HG02981 (cell line): ENCODE measurements at regions not wholly inside any gene's neighbourhood (a gene's known extent, or its start where the extent isn't known, plus 50 kb on each side); places are given as distances from the start of the nearest gene placed in this dataset.
"Not testable (repeated sequence)": the region's sequence is repeated elsewhere in the genome, so short reads cannot be mapped to it uniquely, and the experiment has no call there.

ENCODE experiments used
- ATAC-seq: cut with Tn5 transposase; IDR thresholded peaks from one replicate; pipeline ENCODE4 v1.9.1; 2021; ENCODE audit warnings: mild to moderate bottlenecking, moderate library complexity; ENCODE audit not compliant: unreplicated experiment

- ATAC-seq, result no peak
Measured at GRCh38 chr2:14751581-14751980, 119.1 kb downstream of the LRATD1 start.

GRCh38 chr2:14752295-14752694 is 119.8 kb downstream of the LRATD1 start:
- ATAC-seq, result no peak

- no peak for ATAC-seq
Measured at GRCh38 chr2:14756122-14756541, 123.6 kb downstream of the LRATD1 start.

GRCh38 chr2:14756981-14757657 is 124.6 kb downstream of the LRATD1 start:
- ATAC-seq, result no peak

GRCh38 chr2:14759082-14759481 is 126.6 kb downstream of the LRATD1 start:
- no peak for ATAC-seq

- ATAC-seq, result no peak
Measured at GRCh38 chr2:14760169-14760568, 127.7 kb downstream of the LRATD1 start.

GRCh38 chr2:14761118-14761517 is 128.6 kb downstream of the LRATD1 start:
- no peak for ATAC-seq

GRCh38 chr2:14773696-14774095 is 141.2 kb downstream of the LRATD1 start:
- ATAC-seq, result no peak

- no peak for ATAC-seq
Measured at GRCh38 chr2:14774436-14774968, 142.0 kb downstream of the LRATD1 start.

- no peak for ATAC-seq
Measured at GRCh38 chr2:14776216-14776615, 143.7 kb downstream of the LRATD1 start.

- ATAC-seq, result no peak
Measured at GRCh38 chr2:14778015-14778414, 145.5 kb downstream of the LRATD1 start.

- ATAC-seq, result no peak
Measured at GRCh38 chr2:14779252-14779651, 146.7 kb downstream of the LRATD1 start.

GRCh38 chr2:14781142-14781541 is 148.6 kb downstream of the LRATD1 start:
- no peak for ATAC-seq

- not testable (repeated sequence) for ATAC-seq
Measured at GRCh38 chr2:14788814-14789213, 156.3 kb downstream of the LRATD1 start.

GRCh38 chr2:14790041-14790640 is 157.6 kb downstream of the LRATD1 start:
- ATAC-seq, result no peak

GRCh38 chr2:14803994-14804393 is 171.5 kb downstream of the LRATD1 start:
- ATAC-seq, result no peak

GRCh38 chr2:14804902-14805301 is 172.4 kb downstream of the LRATD1 start:
- no peak for ATAC-seq

GRCh38 chr2:14806613-14807012 is 174.1 kb downstream of the LRATD1 start:
- ATAC-seq, result no peak

GRCh38 chr2:14815201-14815600 is 182.7 kb downstream of the LRATD1 start:
- no peak for ATAC-seq

GRCh38 chr2:14816069-14817060 is 183.8 kb downstream of the LRATD1 start:
- no peak for ATAC-seq

- no peak for ATAC-seq
Measured at GRCh38 chr2:14817848-14818247, 185.3 kb downstream of the LRATD1 start.
